ENCODE measurements at regions not wholly inside any gene's neighbourhood (a gene's known extent, or its start where the extent isn't known, plus 50 kb on each side); places are given as distances from the start of the nearest gene placed in this dataset.

DNA sequence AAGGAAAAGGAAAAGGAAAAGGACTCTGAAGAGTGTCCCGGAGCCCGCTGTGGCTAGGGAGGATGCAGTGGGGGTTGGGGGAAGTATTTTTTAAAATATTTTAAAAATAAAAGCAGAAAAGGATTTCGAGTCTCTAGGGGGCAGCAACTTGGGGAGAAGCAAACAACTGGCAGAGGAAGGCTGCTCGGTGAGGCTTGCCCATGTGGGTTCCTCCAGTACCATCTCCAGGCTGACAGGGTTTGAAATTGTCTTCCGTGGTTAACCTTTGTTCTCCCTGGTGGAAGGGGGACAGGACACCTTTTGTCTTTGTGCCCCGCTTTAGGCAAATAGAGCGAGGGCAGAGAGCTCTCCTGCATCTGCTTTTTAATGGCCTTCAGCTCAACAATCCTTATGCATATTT lies 60.4 kb upstream of the SNX9 start:
- Histone ChIP-seq H3K9me3 (ENCODE audit: control insufficient read depth in 5 of 5, low read length in 5 of 5) (no peaks in the 10 kb centered on the region), H3K4me1 (ENCODE audit: control insufficient read depth in 5 of 5, insufficient read depth in 5 of 5, low read length in 5 of 5) (peaks cover 33 to 83% (median 63%) of the 10 kb centered on the region in 5 donors), H3K4me3 (ENCODE audit: low read depth in 1 of 5, low read length in 5 of 5) (no peak overlapping the region), H3K27ac (ENCODE audit: low read depth, low read length) (peak overlapping the region; percentile 91), H3K36me3 (ENCODE audit: control insufficient read depth in 5 of 5, insufficient read depth in 5 of 5, low read length in 5 of 5) (no peaks in the 10 kb centered on the region), H3K9ac (ENCODE audit: low read length in 5 of 5) (peak overlapping the region in 2 of 5 donors; percentile 7 to 31), H3K27me3 (ENCODE audit: control insufficient read depth in 5 of 5, insufficient read depth in 4 of 5, low read length in 5 of 5) (no peaks in the 10 kb centered on the region)

DNA sequence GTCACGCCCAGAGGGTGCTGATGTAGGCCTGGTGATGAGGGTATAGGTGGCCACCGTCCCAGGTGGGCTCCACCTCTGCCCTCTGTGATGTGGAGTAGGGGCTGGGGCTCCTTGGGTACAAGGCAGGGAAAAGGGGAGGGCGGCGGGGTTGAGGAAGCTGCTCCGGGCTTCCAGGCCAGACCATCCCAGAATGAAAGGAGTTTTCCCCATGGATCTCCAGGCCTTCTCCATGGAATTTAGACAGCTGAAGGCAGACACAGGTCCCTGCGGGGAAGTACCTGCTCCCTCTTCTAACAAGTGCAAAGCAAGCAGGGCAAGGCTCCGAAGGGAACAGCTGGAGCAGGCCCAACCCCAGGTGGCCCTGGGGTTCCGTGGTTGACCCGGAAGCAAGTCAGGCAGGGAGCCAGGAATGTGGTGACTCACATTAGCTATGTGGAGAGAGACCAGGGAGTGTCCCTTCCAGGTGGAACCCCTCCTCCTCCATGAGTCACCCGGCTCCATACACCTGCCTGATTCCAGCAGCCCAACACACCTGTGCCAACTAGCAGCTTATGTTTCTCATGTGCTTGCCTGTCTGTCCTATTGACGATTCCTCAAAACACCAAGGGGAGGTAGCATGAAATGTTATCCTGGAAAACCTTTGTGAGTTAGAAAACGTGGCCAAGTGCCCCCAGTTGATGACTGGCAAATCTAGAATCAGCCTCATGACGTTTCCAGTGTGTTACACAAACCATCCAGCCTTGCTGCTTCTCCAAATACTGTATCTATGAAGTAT lies 59.7 kb upstream of the SNX9 start:
- no peaks in the 10 kb centered on the region for H3K9me3 ChIP-seq (ENCODE audit: control insufficient read depth in 5 of 5, low read length in 5 of 5)
- peaks cover 33 to 86% (median 63%) of the 10 kb centered on the region in 5 donors for H3K4me1 ChIP-seq (ENCODE audit: control insufficient read depth in 5 of 5, insufficient read depth in 5 of 5, low read length in 5 of 5)
- H3K27me3 ChIP-seq (ENCODE audit: control insufficient read depth in 5 of 5, insufficient read depth in 4 of 5, low read length in 5 of 5), result no peaks in the 10 kb centered on the region
- H3K9ac ChIP-seq (ENCODE audit: low read length in 5 of 5), result peak overlapping the region in 2 of 5 donors; percentile 57 to 63
- H3K4me3 ChIP-seq (ENCODE audit: low read depth in 1 of 5, low read length in 5 of 5), result no peak overlapping the region
- no peaks in the 10 kb centered on the region for H3K36me3 ChIP-seq (ENCODE audit: control insufficient read depth in 5 of 5, insufficient read depth in 5 of 5, low read length in 5 of 5)
- peak overlapping the region; percentile 91 for H3K27ac ChIP-seq (ENCODE audit: low read depth, low read length)

DNA sequence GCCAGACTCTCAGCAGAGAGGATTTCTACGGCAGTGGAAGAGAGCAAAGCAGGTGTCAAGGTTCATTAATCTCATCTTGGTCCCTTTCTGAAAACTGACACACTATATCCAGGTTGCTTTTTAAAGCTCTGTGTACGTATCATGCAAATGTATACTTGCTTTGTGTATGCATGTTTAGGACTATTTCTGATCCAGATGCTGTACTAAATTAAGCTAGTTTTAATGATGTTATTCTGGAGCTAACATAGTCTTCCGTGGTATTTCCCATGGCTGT lies 59.2 kb upstream of the SNX9 start:
- no peaks in the 10 kb centered on the region for H3K27me3 ChIP-seq (ENCODE audit: control insufficient read depth in 5 of 5, insufficient read depth in 4 of 5, low read length in 5 of 5)
- no peaks in the 10 kb centered on the region for H3K36me3 ChIP-seq (ENCODE audit: control insufficient read depth in 5 of 5, insufficient read depth in 5 of 5, low read length in 5 of 5)
- peak overlapping the region in 4 of 5 donors; percentile 57 to 70 (median 60) for H3K9ac ChIP-seq (ENCODE audit: low read length in 5 of 5)
- peaks cover 33 to 81% (median 63%) of the 10 kb centered on the region in 5 donors for H3K4me1 ChIP-seq (ENCODE audit: control insufficient read depth in 5 of 5, insufficient read depth in 5 of 5, low read length in 5 of 5)
- peak overlapping the region in 4 of 5 donors; percentile 19 to 46 (median 25) for H3K4me3 ChIP-seq (ENCODE audit: low read depth in 1 of 5, low read length in 5 of 5)
- H3K27ac ChIP-seq (ENCODE audit: low read depth, low read length), result peak overlapping the region; percentile 91
- H3K9me3 ChIP-seq (ENCODE audit: control insufficient read depth in 5 of 5, low read length in 5 of 5), result no peaks in the 10 kb centered on the region

DNA sequence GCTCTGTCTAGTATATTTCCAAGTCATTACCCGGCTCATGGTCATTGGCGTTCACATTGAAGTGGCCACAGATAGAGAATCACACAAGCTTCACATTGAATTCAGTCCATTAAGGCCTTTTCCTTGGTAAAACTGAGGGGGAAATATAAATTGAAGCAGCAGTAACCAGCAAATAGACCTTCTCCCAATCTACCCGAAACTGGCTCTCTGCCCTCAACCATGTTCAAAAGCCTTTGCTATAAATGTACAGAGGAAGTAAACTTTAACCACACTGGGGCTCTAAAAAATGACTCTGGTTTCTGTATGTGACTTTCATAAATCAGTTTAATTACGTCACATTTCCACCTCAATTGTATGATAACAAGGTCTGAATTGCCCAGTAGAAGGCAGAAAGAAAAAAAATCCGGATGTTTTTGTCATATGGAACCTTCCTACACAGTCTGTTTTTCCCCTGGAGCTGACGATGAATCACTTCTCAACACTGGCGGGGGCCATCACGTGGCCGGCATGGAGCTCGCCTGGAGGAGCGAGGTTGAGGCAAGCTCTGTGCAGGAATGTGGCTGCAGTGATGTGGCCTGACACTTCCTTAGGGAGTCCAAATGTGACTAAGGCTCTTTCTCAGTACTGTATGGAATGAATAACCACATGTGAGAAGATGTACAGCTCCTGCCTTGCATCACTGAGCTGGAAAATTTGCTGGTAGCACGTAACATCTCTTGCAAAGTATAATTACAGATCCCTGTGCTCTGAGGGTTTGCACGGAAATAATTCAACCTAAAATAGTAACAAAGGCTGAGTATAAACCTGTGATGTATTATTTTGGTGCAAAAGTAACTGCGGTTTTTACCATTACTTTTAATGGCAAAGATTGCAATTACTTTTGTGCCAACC lies 58.6 kb upstream of the SNX9 start:
- H3K4me3 ChIP-seq (ENCODE audit: low read depth in 1 of 5, low read length in 5 of 5), result peak overlapping the region; percentile 19 to 47 (median 27)
- H3K9ac ChIP-seq (ENCODE audit: low read length in 5 of 5), result peak overlapping the region; percentile 14 to 70 (median 57)

DNA sequence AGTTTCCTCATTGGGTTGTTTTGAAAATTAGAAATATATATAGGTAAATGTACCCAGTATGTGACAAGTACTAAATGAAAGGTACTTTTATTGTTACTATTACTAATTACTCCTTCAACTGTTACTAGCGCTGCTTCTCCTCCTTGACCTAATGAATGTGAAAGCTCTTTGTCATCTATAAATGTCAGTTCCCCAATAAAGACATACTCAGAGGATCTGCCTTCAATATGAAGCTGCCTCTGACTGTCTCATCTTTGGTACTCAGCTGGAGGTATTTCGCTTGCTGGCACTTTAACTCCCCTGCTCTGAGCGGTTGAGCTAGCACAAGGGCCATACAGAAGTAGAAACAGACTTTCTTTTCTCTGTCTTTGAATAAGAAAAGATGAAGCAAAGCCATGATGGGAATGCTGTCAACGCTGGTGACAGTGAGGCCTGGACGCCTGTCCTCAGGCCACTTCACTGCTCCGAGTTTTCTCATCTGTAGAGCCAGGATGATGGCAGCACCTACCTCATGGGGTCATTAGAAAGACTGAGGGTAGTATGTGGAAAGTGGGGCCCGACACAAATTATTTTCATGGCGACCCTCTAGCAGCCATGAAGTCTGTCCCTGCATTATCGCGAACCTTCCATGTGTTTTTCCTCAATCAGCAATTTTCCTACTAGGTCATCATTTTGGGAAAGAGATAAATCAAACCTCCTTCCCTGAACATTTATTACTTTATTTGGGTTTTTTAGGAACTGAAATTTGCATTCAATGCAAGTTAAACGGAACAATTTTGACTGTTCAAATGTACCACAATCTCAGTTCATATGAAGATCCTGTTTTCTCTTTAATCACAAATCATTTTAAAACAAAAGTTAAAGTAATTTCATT lies 55.9 kb upstream of the SNX9 start:
- H3K27me3 ChIP-seq (ENCODE audit: control insufficient read depth in 5 of 5, insufficient read depth in 4 of 5, low read length in 5 of 5), result no peaks in the 10 kb centered on the region
- H3K27ac ChIP-seq (ENCODE audit: low read depth, low read length), result peak overlapping the region; percentile 91
- H3K4me3 ChIP-seq (ENCODE audit: low read depth in 1 of 5, low read length in 5 of 5), result no peak overlapping the region
- H3K9ac ChIP-seq (ENCODE audit: low read length in 5 of 5), result no peak overlapping the region
- H3K4me1 ChIP-seq (ENCODE audit: control insufficient read depth in 5 of 5, insufficient read depth in 5 of 5, low read length in 5 of 5), result peaks cover 27 to 68% (median 38%) of the 10 kb centered on the region in 5 donors
- H3K36me3 ChIP-seq (ENCODE audit: control insufficient read depth in 5 of 5, insufficient read depth in 5 of 5, low read length in 5 of 5), result no peaks in the 10 kb centered on the region
- no peaks in the 10 kb centered on the region for H3K9me3 ChIP-seq (ENCODE audit: control insufficient read depth in 5 of 5, low read length in 5 of 5)

More for the DNA sequence above, 58.6 kb upstream of the SNX9 start:
- Histone ChIP-seq H3K36me3 (ENCODE audit: control insufficient read depth in 5 of 5, insufficient read depth in 5 of 5, low read length in 5 of 5) (no peaks in the 10 kb centered on the region), H3K4me1 (ENCODE audit: control insufficient read depth in 5 of 5, insufficient read depth in 5 of 5, low read length in 5 of 5) (peaks cover 33 to 84% (median 60%) of the 10 kb centered on the region in 5 donors), H3K9me3 (ENCODE audit: control insufficient read depth in 5 of 5, low read length in 5 of 5) (no peaks in the 10 kb centered on the region), H3K27ac (ENCODE audit: low read depth, low read length) (peak overlapping the region; percentile 91), H3K27me3 (ENCODE audit: control insufficient read depth in 5 of 5, insufficient read depth in 4 of 5, low read length in 5 of 5) (no peaks in the 10 kb centered on the region)

DNA sequence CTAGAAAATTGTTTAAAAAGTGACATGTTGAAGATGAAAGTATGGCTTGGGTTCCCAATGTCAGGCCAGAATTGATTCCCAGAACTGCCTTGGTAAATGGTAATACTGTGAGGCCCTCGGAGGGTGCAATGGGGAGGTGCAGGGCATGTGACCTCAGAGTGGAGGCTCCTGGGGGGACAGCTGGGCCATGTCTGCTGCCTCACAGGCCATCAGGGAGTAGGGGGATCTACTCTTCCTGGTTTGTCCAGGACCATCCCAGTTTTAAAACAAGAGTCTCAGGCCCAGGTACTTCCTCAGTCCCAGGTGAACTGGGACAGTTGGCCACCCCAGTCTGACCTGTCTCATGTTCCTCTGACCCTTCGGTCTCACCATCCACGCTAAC lies 55.3 kb upstream of the SNX9 start:
- no peaks in the 10 kb centered on the region for H3K9me3 ChIP-seq (ENCODE audit: control insufficient read depth in 5 of 5, low read length in 5 of 5)
- peak overlapping the region; percentile 9 for H3K27ac ChIP-seq (ENCODE audit: low read depth, low read length)
- no peaks in the 10 kb centered on the region for H3K36me3 ChIP-seq (ENCODE audit: control insufficient read depth in 5 of 5, insufficient read depth in 5 of 5, low read length in 5 of 5)
- no peaks in the 10 kb centered on the region for H3K27me3 ChIP-seq (ENCODE audit: control insufficient read depth in 5 of 5, insufficient read depth in 4 of 5, low read length in 5 of 5)
- no peak overlapping the region for H3K4me3 ChIP-seq (ENCODE audit: low read depth in 1 of 5, low read length in 5 of 5)
- no peak overlapping the region for H3K9ac ChIP-seq (ENCODE audit: low read length in 5 of 5)
- H3K4me1 ChIP-seq (ENCODE audit: control insufficient read depth in 5 of 5, insufficient read depth in 5 of 5, low read length in 5 of 5), result peaks cover 27 to 62% (median 32%) of the 10 kb centered on the region in 5 donors

DNA sequence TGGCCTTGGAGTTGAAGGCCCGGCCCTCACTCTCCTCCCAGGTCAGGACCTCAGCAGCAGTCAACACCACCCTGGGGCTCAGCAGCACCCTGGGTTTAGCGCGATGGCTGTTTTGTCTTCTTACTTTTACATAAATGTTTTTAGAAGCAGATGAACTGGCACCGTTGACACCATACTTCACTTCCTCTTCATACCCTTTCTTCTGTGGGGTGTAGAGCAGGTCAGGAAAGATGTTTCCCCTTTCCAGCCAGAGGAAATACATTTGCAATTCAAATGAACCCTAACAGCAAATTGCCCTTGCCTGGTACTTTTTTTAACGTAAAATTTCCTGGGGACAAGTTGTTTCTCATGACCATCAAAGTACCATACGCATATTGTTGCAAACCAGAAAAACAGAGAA lies 54.7 kb upstream of the SNX9 start:
- H3K36me3 ChIP-seq (ENCODE audit: control insufficient read depth in 5 of 5, insufficient read depth in 5 of 5, low read length in 5 of 5), result no peaks in the 10 kb centered on the region
- no peak overlapping the region for H3K27ac ChIP-seq (ENCODE audit: low read depth, low read length)

DNA sequence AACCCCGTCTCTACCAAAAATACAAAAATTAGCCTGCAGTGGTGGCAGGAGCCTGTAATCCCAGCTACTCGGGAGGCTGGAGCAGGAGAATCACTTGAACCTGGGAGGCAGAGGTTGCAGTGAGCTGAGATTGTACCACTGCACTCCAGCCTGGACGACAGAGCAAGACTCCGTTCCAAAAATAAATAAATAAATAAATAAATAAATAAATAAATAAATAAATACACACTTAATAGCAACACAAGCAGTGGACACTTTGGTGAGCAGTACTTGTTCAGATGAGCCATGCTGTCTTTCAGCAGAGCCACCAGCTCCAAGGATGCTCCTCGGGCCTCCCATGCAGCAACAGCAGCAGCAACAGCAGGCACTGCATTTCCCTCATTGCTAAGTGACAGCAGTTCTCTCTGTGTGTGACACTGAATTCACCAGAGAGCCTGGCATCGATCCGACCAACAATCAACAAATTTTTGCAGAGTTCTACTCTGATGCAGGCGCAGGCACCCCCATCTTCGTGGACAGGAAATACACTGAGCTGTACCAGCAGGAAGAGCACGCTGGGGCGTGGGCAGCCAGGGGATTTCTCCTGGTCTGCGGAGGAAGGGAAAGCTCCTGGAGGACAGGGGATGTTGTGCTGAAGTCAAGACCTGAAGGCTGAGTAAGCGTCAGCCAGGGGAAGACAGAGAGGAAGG lies 54.0 kb upstream of the SNX9 start:
- H3K27me3 ChIP-seq (ENCODE audit: control insufficient read depth in 5 of 5, insufficient read depth in 4 of 5, low read length in 5 of 5), result no peaks in the 10 kb centered on the region
- peaks cover 17 to 59% (median 29%) of the 10 kb centered on the region in 5 donors for H3K4me1 ChIP-seq (ENCODE audit: control insufficient read depth in 5 of 5, insufficient read depth in 5 of 5, low read length in 5 of 5)
- H3K9ac ChIP-seq (ENCODE audit: low read length in 5 of 5), result no peak overlapping the region
- H3K4me3 ChIP-seq (ENCODE audit: low read depth in 1 of 5, low read length in 5 of 5), result no peak overlapping the region
- H3K36me3 ChIP-seq (ENCODE audit: control insufficient read depth in 5 of 5, insufficient read depth in 5 of 5, low read length in 5 of 5), result no peaks in the 10 kb centered on the region
- no peaks in the 10 kb centered on the region for H3K9me3 ChIP-seq (ENCODE audit: control insufficient read depth in 5 of 5, low read length in 5 of 5)
- H3K27ac ChIP-seq (ENCODE audit: low read depth, low read length), result no peak overlapping the region

More for the DNA sequence above, 54.7 kb upstream of the SNX9 start:
- no peaks in the 10 kb centered on the region for H3K9me3 ChIP-seq (ENCODE audit: control insufficient read depth in 5 of 5, low read length in 5 of 5)
- no peaks in the 10 kb centered on the region for H3K27me3 ChIP-seq (ENCODE audit: control insufficient read depth in 5 of 5, insufficient read depth in 4 of 5, low read length in 5 of 5)
- no peak overlapping the region for H3K4me3 ChIP-seq (ENCODE audit: low read depth in 1 of 5, low read length in 5 of 5)
- H3K9ac ChIP-seq (ENCODE audit: low read length in 5 of 5), result no peak overlapping the region
- H3K4me1 ChIP-seq (ENCODE audit: control insufficient read depth in 5 of 5, insufficient read depth in 5 of 5, low read length in 5 of 5), result peaks cover 23 to 59% (median 29%) of the 10 kb centered on the region in 5 donors

DNA sequence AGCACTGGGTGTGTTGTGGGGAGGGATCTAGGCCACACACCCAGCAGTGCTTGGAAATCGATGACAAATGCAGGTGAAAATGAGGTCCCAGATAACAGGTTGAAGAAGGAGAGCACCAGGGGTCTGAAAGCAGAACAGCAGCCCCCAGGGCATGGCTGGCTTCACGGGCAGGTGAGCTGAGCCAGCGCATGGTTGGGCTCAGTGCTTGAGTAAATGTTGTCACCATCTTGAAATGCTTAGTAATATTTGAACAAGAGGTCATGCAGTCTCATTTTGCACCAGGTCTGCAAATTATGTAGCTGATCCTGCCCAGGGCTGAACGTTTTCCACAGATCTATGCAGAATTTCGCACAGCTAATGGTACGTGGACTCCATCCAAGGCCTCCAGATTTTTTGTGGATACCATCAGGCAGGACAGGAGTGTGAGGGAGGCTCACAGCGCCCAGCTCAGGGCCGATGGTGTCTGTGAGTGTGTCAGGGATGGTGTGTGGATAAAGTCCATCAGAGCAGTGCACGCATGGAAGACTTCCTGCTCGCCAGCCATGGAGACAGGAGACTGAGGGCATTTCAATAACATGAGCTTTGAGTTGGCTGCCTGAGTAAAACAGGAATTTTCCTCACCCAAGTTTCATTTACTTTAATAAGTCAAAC lies 53.1 kb upstream of the SNX9 start:
- Histone ChIP-seq H3K9ac (ENCODE audit: low read length in 5 of 5) (no peak overlapping the region), H3K4me3 (ENCODE audit: low read depth in 1 of 5, low read length in 5 of 5) (no peak overlapping the region), H3K27ac (ENCODE audit: low read depth, low read length) (no peak overlapping the region)

More for the DNA sequence above, 53.1 kb upstream of the SNX9 start:
- no peaks in the 10 kb centered on the region for H3K9me3 ChIP-seq (ENCODE audit: control insufficient read depth in 5 of 5, low read length in 5 of 5)
- no peaks in the 10 kb centered on the region for H3K36me3 ChIP-seq (ENCODE audit: control insufficient read depth in 5 of 5, insufficient read depth in 5 of 5, low read length in 5 of 5)
- no peaks in the 10 kb centered on the region for H3K27me3 ChIP-seq (ENCODE audit: control insufficient read depth in 5 of 5, insufficient read depth in 4 of 5, low read length in 5 of 5)
- H3K4me1 ChIP-seq (ENCODE audit: control insufficient read depth in 5 of 5, insufficient read depth in 5 of 5, low read length in 5 of 5), result peaks cover 8 to 51% (median 22%) of the 10 kb centered on the region in 5 donors

Measured in subcutaneous abdominal adipose tissue (tissue), 5 donors.